ENCODE measurements at regions not wholly inside any gene's neighbourhood (a gene's known extent, or its start where the extent isn't known, plus 50 kb on each side); places are given as distances from the start of the nearest gene placed in this dataset.

GRCh38 chr4:116531870-116532269 is 553.5 kb downstream of the TRAM1L1 start (continued):
- TF ChIP-seq ZNF501 (tag by site-specific recombination; IDR thresholded peaks at IDR 0.05) = no peak
- no peak for TF ChIP-seq TCF7L2 (IDR thresholded peaks at IDR 0.05; ENCODE audit: borderline replicate concordance, low read depth, low read length)
- TF ChIP-seq KLF17 (tag by site-specific recombination; IDR thresholded peaks at IDR 0.05) = no peak
- no peak for TF ChIP-seq ZNF660 (tag by site-specific recombination; IDR thresholded peaks at IDR 0.05)
- no peak for TF ChIP-seq INSM2 (tag by site-specific recombination; IDR thresholded peaks at IDR 0.05)
- TF ChIP-seq ZNF23 (tag by site-specific recombination; IDR thresholded peaks at IDR 0.05; ENCODE audit: borderline replicate concordance) = no peak
- no peak for TF ChIP-seq ZNF670 (tag by site-specific recombination; IDR thresholded peaks at IDR 0.05; ENCODE audit: low read depth)
- no peak for TF ChIP-seq ZNF518A (tag by site-specific recombination; conservative IDR thresholded peaks at IDR 0.05; ENCODE audit: low read depth)

GRCh38 chr4:116531026-116531425 is 554.4 kb downstream of the TRAM1L1 start:
- H3K4me1 ChIP-seq (ENCODE audit: control insufficient read depth, insufficient read depth, low read length) = no peaks in the 10 kb centered on the region
- no peak overlapping the region for H3K4me3 ChIP-seq (ENCODE audit: low read depth, low read length)
- POLR2A ChIA-PET = no interaction called here
- no peak for TF ChIP-seq AEBP2 (tag by site-specific recombination; IDR thresholded peaks at IDR 0.05; ENCODE audit: borderline replicate concordance)
- TF ChIP-seq ZNF274 (IDR thresholded peaks at IDR 0.05; ENCODE audit: low read length) = no peak
- no peak for TF ChIP-seq ZNF274 (tag by site-specific recombination; IDR thresholded peaks at IDR 0.05; ENCODE audit: borderline replicate concordance)
- no peak for TF ChIP-seq ZNF530 (tag by site-specific recombination; IDR thresholded peaks at IDR 0.05; ENCODE audit: low read depth)
- TF ChIP-seq ZNF280D (tag by site-specific recombination; IDR thresholded peaks at IDR 0.05) = no peak
- TF ChIP-seq ZNF16 (tag by site-specific recombination; IDR thresholded peaks at IDR 0.05; ENCODE audit: low read depth) = no peak
- no peak for TF ChIP-seq ZNF560 (tag by site-specific recombination; IDR thresholded peaks at IDR 0.05; ENCODE audit: borderline replicate concordance)
- TF ChIP-seq ZNF785 (tag by site-specific recombination; IDR thresholded peaks at IDR 0.05) = no peak
- no peak for TF ChIP-seq WT1 (tag by site-specific recombination; IDR thresholded peaks at IDR 0.05)
- TF ChIP-seq KLF9 (tag by site-specific recombination; IDR thresholded peaks at IDR 0.05; ENCODE audit: low read depth) = no peak
- TF ChIP-seq ZNF610 (tag by site-specific recombination; IDR thresholded peaks at IDR 0.05; ENCODE audit: borderline replicate concordance) = no peak
- TF ChIP-seq ZNF416 (tag by site-specific recombination; IDR thresholded peaks at IDR 0.05) = no peak
- no peak for TF ChIP-seq ZNF768 (tag by site-specific recombination; IDR thresholded peaks at IDR 0.05)
- no peak for TF ChIP-seq ZSCAN4 (tag by site-specific recombination; IDR thresholded peaks at IDR 0.05)
- TF ChIP-seq ZNF112 (tag by site-specific recombination; IDR thresholded peaks at IDR 0.05) = no peak
- TF ChIP-seq ZNF555 (tag by site-specific recombination; conservative IDR thresholded peaks at IDR 0.05) = no peak
- no peak overlapping the region for H3K27ac ChIP-seq (ENCODE audit: extremely low read depth, low read depth, low read length)
- no peaks in the 10 kb centered on the region for H3K9me3 ChIP-seq (ENCODE audit: control insufficient read depth, insufficient read depth, low read depth, low read length)
- H3K36me3 ChIP-seq (ENCODE audit: control insufficient read depth in 2 of 2, insufficient read depth in 1 of 2, low read length in 2 of 2) = no peaks in the 10 kb centered on the region
- CTCF ChIA-PET = no interaction called here
